Kidney capillary endothelial cell (primary cell): ENCODE measurements at regions not wholly inside any gene's neighbourhood (a gene's known extent, or its start where the extent isn't known, plus 50 kb on each side); places are given as distances from the start of the nearest gene placed in this dataset.
"Not testable (repeated sequence)": the region's sequence is repeated elsewhere in the genome, so short reads cannot be mapped to it uniquely, and the experiment has no call there.

ENCODE experiments used
- DNase-seq: peaks from one replicate; pipeline ENCODE4 v3.0.0-alpha.2; 2018; ENCODE audit warnings: low spot score

- DNase-seq, result not testable (repeated sequence)
These were observed 181.4 kb downstream of the TEX29 start for GRCh38 chr13:111501596-111502535.

- no peak for DNase-seq
These were observed 182.5 kb downstream of the TEX29 start for GRCh38 chr13:111502957-111503356.

- no peak for DNase-seq
These were observed 182.9 kb downstream of the TEX29 start for GRCh38 chr13:111503376-111503775.

- no peak for DNase-seq
These were observed 183.7 kb downstream of the TEX29 start for GRCh38 chr13:111503905-111504695.

DNA sequence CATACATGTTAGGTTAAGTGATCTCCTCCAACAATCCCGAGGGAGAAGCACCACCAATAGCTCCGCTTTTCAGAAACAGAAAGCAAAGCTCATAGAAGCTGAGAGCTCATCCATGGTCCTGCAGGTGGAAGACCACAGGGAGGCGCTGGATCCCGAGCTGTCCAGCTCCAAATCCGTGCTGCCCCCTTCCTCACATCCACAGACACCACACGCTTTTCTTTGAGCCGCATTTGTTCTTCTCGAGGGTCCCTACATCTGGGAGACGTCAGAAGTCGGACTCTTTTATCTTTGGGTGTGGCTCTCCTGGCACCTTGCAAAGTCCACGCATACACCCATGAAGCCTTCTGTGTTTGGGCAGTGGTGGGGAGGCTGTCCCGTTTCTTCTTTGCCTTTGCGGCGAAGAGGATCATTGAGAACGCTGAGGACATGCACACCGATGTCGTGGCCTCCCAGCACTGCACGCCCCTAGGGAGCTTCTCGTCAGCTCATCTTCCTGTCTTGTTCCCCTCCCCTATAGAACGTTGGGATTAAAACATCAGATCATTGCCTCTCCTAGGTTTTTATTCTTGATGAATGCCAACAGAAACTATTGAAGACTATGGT is 184.8 kb downstream of the TEX29 start:
- no peak for DNase-seq

DNA sequence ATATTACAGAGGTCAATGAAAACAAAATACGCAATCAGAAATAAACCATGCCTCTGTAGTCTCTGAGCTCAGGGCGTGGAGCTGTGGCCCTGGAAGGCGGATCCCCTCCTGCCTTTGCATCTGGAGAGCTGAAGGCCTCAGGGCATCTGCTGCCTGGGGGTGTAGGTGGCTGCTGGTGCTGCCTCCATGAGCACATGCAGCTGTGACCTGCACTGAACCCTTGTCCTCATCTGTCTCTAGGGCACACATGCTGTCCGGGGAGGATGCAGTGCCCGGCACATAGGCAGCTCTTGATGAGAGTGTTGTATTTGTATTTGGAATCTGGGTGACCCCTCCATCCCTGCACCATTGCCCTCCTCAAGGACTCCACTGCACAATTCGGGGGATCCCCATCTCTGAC is 185.7 kb downstream of the TEX29 start:
- no peak for DNase-seq

DNA sequence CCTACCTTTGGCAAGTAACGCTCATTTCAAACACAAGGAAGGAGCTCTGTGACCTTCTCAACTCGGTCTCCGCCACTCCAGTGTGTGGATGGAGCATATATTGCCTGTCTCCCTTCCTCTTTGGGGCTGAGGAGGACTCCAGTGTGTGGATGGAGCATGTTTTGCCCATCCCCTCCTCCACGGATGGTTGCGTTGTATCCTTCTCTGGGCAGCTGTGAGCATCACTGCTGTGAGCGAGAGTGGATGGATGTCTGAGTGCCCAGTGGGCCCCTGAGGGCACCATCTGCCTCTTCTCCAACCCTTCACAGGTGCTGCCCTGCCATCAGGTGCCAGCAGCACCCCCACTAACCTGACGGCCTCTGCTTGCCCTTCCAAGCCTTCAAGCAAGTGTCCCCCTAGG is 186.2 kb downstream of the TEX29 start:
- no peak for DNase-seq

- no peak for DNase-seq
These were observed 187.9 kb downstream of the TEX29 start for GRCh38 chr13:111508164-111508870.

DNA sequence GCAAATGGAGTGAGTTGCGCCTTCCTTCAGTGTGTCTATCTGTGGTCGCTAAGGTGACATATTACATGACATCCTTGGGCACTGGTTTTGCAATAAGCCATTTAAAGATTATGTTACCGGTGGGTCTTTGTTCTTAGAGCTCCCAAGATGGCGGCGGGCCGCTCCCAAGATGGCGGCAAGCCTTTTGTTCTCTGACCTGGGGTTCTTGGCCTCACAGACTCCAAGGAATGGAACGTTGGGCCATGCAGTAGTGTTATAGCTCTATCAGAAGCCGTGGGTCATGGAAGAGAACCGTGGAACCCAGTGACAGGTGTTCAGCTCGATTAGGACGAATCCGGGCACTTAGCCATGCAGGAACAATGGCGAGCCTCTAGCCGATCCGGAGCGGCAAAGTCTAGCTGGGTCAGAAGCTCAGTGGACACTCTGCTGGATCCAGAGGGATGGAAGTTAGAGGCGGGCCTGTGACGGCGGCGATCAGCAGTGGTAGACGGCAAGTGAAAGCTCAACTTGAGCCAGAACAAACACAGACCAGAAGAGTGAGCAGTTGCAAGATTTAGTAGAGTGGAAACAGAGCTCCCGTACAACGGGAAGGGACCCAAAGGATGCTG is 188.6 kb downstream of the TEX29 start:
- no peak for DNase-seq

GRCh38 chr13:111510502-111511218 is 190.2 kb downstream of the TEX29 start:
- DNase-seq, result no peak

GRCh38 chr13:111511219-111511732 is 190.8 kb downstream of the TEX29 start:
- DNase-seq, result no peak

GRCh38 chr13:111511805-111512504 is 191.5 kb downstream of the TEX29 start:
- no peak for DNase-seq

GRCh38 chr13:111512707-111513106 is 192.3 kb downstream of the TEX29 start:
- DNase-seq, result no peak

- DNase-seq, result no peak
These were observed 193.5 kb downstream of the TEX29 start for GRCh38 chr13:111513766-111514609.

DNA sequence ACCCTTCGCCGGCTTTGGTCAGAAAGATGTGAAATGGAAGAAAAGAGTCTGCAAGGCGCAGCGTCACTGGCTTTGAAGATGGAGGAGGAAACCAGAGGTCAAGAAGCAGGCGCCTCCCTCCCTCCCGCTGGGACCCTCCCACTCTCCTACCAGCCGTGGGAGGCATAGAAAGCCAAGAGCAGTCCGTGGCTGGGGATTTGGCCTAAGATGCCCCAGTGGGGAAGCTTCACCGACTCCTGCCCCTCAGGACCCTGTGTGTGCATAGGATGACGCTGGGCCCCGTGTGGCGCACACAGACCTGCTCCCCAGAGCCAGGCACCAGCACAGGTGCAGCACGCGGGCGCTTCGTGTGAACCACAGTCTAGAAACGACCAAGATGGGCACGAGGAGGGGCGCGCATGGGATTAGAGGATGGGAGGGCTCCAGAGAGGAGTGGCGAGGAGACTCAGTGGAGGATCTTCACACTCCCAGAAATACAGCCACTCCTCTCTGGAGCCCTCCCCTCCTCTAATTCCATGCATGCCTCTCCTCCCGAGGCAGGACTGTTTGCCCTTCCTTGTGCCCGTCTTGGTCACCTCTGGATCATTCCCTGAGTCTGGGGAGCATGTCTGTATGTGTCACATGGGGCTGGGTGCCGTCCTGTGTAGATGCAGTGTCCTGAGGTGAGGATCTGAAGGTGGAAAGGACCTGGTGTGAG is 194.3 kb downstream of the TEX29 start:
- DNase-seq, result no peak

DNA sequence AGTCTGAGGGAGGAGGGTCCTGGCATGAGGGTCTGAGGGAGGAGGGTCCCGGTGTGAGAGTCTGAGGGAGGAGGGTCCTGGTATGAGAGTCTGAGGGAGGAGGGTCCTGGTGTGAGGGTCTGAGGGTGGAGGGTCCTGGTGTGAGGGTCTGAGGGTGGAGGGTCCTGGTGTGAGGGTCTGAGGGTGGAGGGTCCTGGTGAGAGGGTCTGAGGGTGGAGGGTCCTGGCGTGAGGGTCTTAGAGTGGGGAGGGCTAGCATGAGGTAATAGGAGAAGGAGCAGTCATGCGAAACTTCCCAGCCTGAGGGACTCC is 194.8 kb downstream of the TEX29 start:
- DNase-seq, result no peak

- no peak for DNase-seq
These were observed 195.2 kb downstream of the TEX29 start for GRCh38 chr13:111515635-111516034.
